GM23338 (cell line): ENCODE measurements at regions not wholly inside any gene's neighbourhood (a gene's known extent, or its start where the extent isn't known, plus 50 kb on each side); places are given as distances from the start of the nearest gene placed in this dataset.

Experiments
- ATAC-seq: fragments of 200-7000 bp; cut with Tn5 transposase; 3 replicates; pipeline ENCODE4 v1.9.1; 2020
- DNase-seq: peaks from one replicate; pipeline ENCODE4 v3.0.0-alpha.2; 2015; ENCODE audit warnings: low spot score
- H2AFZ ChIP-seq: fragments of 200-600 bp; sonication (generic); 2 replicates; pipeline ENCODE4 v1.8.0; 2016; ENCODE audit warnings: antibody characterized with exemption, mild to moderate bottlenecking, moderate library complexity
- H3F3A ChIP-seq: fragments of 200-600 bp; sonication (generic); replicated peaks from 2 replicates; pipeline ENCODE4 v1.8.0; 2017; ENCODE audit warnings: antibody characterized with exemption, mixed run types, low read depth
- H3K27ac ChIP-seq: fragments of 200-600 bp; sonication (generic); 2 replicates; pipeline ENCODE4 v1.6.1; 2016; ENCODE audit warnings: low read depth
- H3K27me3 ChIP-seq: fragments of 200-600 bp; sonication (generic); 2 replicates; pipeline ENCODE4 v1.8.0; 2016; ENCODE audit warnings: mild to moderate bottlenecking, mixed run types, moderate library complexity; ENCODE audit not compliant: insufficient read depth
- H3K36me3 ChIP-seq: fragments of 200-600 bp; sonication (generic); 2 replicates; pipeline ENCODE4 v1.8.0; 2016; ENCODE audit warnings: mild to moderate bottlenecking; ENCODE audit not compliant: insufficient read depth
- H3K4me1 ChIP-seq: fragments of 200-600 bp; sonication (generic); 2 replicates; pipeline ENCODE4 v1.8.0; 2016; ENCODE audit warnings: mild to moderate bottlenecking, moderate library complexity; ENCODE audit not compliant: insufficient read depth
- H3K4me2 ChIP-seq: fragments of 200-600 bp; sonication (generic); 2 replicates; pipeline ENCODE4 v1.7.1; 2017; ENCODE audit warnings: mixed run types
- H3K4me3 ChIP-seq: fragments of 200-600 bp; sonication (generic); 2 replicates; pipeline ENCODE4 v1.6.1; 2016; ENCODE audit warnings: mixed run types
- H3K79me2 ChIP-seq: fragments of 200-600 bp; sonication (generic); replicated peaks from 2 replicates; pipeline ENCODE4 v1.8.0; 2017; ENCODE audit warnings: mild to moderate bottlenecking; ENCODE audit not compliant: insufficient read depth
- H3K9me2 ChIP-seq: fragments of 200-600 bp; sonication (generic); 2 replicates; pipeline ENCODE4 v1.8.0; 2017; ENCODE audit not compliant: insufficient read depth
- H4K20me1 ChIP-seq: fragments of 200-600 bp; sonication (generic); replicated peaks from 2 replicates; pipeline ENCODE4 v1.8.0; 2017; ENCODE audit warnings: mild to moderate bottlenecking; ENCODE audit not compliant: insufficient read depth
- H3K27ac Mint-ChIP-seq: 2 replicates; pipeline ENCODE4 v1.8.0; 2020; ENCODE audit warnings: inconsistent platforms, mild to moderate bottlenecking, moderate library complexity, mixed read lengths
- H3K27me3 Mint-ChIP-seq: 3 replicates; pipeline ENCODE4 v1.8.0; 2022; ENCODE audit warnings: low read depth, mild to moderate bottlenecking, moderate library complexity, mixed read lengths, inconsistent platforms; ENCODE audit not compliant: insufficient read depth, poor library complexity
- H3K36me3 Mint-ChIP-seq: 3 replicates; pipeline ENCODE4 v1.8.0; 2021; ENCODE audit warnings: low read depth, mild to moderate bottlenecking, inconsistent platforms, moderate library complexity, mixed read lengths
- H3K4me1 Mint-ChIP-seq: 3 replicates; pipeline ENCODE4 v1.8.0; 2020; ENCODE audit warnings: mild to moderate bottlenecking, inconsistent platforms, mixed read lengths
- H3K4me3 Mint-ChIP-seq: 3 replicates; pipeline ENCODE4 v1.8.0; 2021; ENCODE audit warnings: moderate library complexity, mild to moderate bottlenecking, inconsistent platforms, mixed read lengths
- H3K9me3 Mint-ChIP-seq: 3 replicates; pipeline ENCODE4 v1.8.0; 2020; ENCODE audit warnings: moderate library complexity, mild to moderate bottlenecking, inconsistent platforms, mixed read lengths
- CREB1 ChIP-seq: fragments of 250-450 bp; sonication (Bioruptor Pico); IDR thresholded peaks from 2 replicates; pipeline ENCODE4 v1.5.0; 2020; ENCODE audit warnings: low read depth, mild to moderate bottlenecking, moderate library complexity
- ETS1 ChIP-seq: IDR thresholded peaks from 2 replicates; pipeline ENCODE4 v1.6.1; 2016; ENCODE audit warnings: antibody characterized with exemption
- EZH2 ChIP-seq: fragments of 200-600 bp; sonication (generic); IDR thresholded peaks from one replicate; pipeline ENCODE4 v1.8.0; 2017; ENCODE audit warnings: antibody characterized with exemption, mild to moderate bottlenecking, low read depth; ENCODE audit not compliant: unreplicated experiment
- EZH2phosphoT487 ChIP-seq: fragments of 200-600 bp; sonication (generic); IDR thresholded peaks from one replicate; pipeline ENCODE4 v1.8.1; 2018; ENCODE audit warnings: antibody characterized with exemption; ENCODE audit not compliant: unreplicated experiment
- JUNB ChIP-seq: IDR thresholded peaks from one replicate; pipeline ENCODE4 v1.6.1; 2016; ENCODE audit warnings: antibody characterized with exemption; ENCODE audit not compliant: unreplicated experiment
- NANOG ChIP-seq: IDR thresholded peaks from 2 replicates; pipeline ENCODE4 v1.6.1; 2016; ENCODE audit warnings: antibody characterized with exemption, borderline replicate concordance
- POLR2AphosphoS5 ChIP-seq: IDR thresholded peaks from 2 replicates; pipeline ENCODE4 v1.6.1; 2016; ENCODE audit warnings: antibody characterized with exemption, low read depth
- REST ChIP-seq: IDR thresholded peaks from one replicate; pipeline ENCODE4 v1.6.1; 2018; ENCODE audit warnings: antibody characterized with exemption; ENCODE audit not compliant: unreplicated experiment
- STAT1 ChIP-seq: IDR thresholded peaks from one replicate; pipeline ENCODE4 v1.6.1; 2016; ENCODE audit warnings: antibody characterized with exemption; ENCODE audit not compliant: unreplicated experiment
- ZNF114 ChIP-seq: fragments of 250-450 bp; sonication (Bioruptor Pico); IDR thresholded peaks from 2 replicates; pipeline ENCODE4 v1.5.0; 2020; ENCODE audit warnings: mild to moderate bottlenecking, moderate library complexity
- ZNF331 ChIP-seq: fragments of 250-450 bp; sonication (Bioruptor Pico); IDR thresholded peaks from 2 replicates; pipeline ENCODE4 v1.5.0; 2020; ENCODE audit warnings: low read depth, mild to moderate bottlenecking, moderate library complexity
- TF ChIP-seq, protein P1 (sequence below), 2 experiments: fragments of 200-600 bp in 1 of 2; sonication (generic) in 1 of 2; conservative IDR thresholded peaks; 2 replicates each; pipeline versions ENCODE4 v1.5.1 to v1.6.1; 2016 to 2017; ENCODE audit warnings: antibody characterized with exemption in 2 of 2, low read depth in 2 of 2, mild to moderate bottlenecking in 2 of 2, moderate library complexity in 1 of 2

GRCh38 chr10:3981300-3981699 lies 196.3 kb upstream of the KLF6 start (continued):
- TF ChIP-seq POLR2AphosphoS5 = no peak
- TF ChIP-seq ZNF114 (CRISPR knock-in tag) = no peak
- no peak for TF ChIP-seq CREB1

DNA sequence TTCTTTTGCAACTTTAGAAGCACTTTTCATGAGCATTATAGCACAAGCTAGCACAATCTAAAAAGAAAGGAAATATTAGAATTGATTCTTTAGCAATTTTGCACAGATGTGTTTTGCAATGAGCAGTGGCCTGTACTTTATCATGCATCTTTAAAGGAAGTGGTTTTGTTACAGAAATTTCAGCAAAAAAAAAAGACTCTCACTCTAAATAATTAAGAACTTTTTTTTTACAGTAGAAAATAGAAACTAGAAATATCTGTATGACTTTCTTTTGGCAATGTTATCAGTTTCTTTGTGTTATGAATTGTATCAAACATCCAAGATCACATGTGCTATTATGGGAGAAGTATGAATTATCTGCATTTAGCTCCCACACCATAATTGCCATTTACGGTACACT lies 195.7 kb upstream of the KLF6 start:
- TF ChIP-seq NANOG (no peak), STAT1 (no peak), EZH2 (no peak), ZNF114 (CRISPR knock-in tag) (no peak), POLR2AphosphoS5 (no peak), ZNF331 (CRISPR knock-in tag) (no peak), REST (no peak), CREB1 (no peak), ETS1 (no peak), JUNB (no peak), EZH2phosphoT487 (no peak)
- TF ChIP-seq, protein P1, sequence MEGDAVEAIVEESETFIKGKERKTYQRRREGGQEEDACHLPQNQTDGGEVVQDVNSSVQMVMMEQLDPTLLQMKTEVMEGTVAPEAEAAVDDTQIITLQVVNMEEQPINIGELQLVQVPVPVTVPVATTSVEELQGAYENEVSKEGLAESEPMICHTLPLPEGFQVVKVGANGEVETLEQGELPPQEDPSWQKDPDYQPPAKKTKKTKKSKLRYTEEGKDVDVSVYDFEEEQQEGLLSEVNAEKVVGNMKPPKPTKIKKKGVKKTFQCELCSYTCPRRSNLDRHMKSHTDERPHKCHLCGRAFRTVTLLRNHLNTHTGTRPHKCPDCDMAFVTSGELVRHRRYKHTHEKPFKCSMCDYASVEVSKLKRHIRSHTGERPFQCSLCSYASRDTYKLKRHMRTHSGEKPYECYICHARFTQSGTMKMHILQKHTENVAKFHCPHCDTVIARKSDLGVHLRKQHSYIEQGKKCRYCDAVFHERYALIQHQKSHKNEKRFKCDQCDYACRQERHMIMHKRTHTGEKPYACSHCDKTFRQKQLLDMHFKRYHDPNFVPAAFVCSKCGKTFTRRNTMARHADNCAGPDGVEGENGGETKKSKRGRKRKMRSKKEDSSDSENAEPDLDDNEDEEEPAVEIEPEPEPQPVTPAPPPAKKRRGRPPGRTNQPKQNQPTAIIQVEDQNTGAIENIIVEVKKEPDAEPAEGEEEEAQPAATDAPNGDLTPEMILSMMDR (conservative IDR thresholded peaks at IDR 0.05; ENCODE audit: low read depth in 2 of 2) = no peak

More for the DNA sequence above, 195.7 kb upstream of the KLF6 start:
- Histone ChIP-seq H3K27me3 (no peaks in the 10 kb centered on the region), H3F3A (no peaks in the 10 kb centered on the region), H4K20me1 (no peaks in the 10 kb centered on the region), H3K79me2 (no peaks in the 10 kb centered on the region), H3K4me1 (no peaks in the 10 kb centered on the region), H3K4me2 (no peak overlapping the region), H3K9me2 (peaks cover 10% of the 10 kb centered on the region), H3K4me3 (no peak overlapping the region), H3K36me3 (peaks cover 4% of the 10 kb centered on the region; the same call in 1 of the 2 replicates), H2AFZ (no peak overlapping the region), H3K27ac (no peak overlapping the region)
- Mint-ChIP-seq H3K4me1 (no peaks in the 10 kb centered on the region), H3K9me3 (peaks cover 15% of the 10 kb centered on the region), H3K36me3 (peaks cover 3% of the 10 kb centered on the region; the same call in 2 of the 3 replicates), H3K27ac (no peak overlapping the region), H3K4me3 (no peak overlapping the region), H3K27me3 (peaks cover 3% of the 10 kb centered on the region)
- ATAC-seq = no peak
- no peak for DNase-seq
